22Rv1 (cell line): ENCODE measurements at regions not wholly inside any gene's neighbourhood (a gene's known extent, or its start where the extent isn't known, plus 50 kb on each side); places are given as distances from the start of the nearest gene placed in this dataset.

ENCODE experiments used
- H3K27ac ChIP-seq: fragments of 450-650 bp; 2 replicates; pipeline ENCODE4 v1.5.1; 2017
- ZFX ChIP-seq: fragments of 450-650 bp; IDR thresholded peaks from 2 replicates; pipeline ENCODE4 v1.6.1; 2017; ENCODE audit warnings: antibody characterized with exemption, borderline replicate concordance
- TF ChIP-seq, protein P1 (sequence below): fragments of 450-650 bp; IDR thresholded peaks from 2 replicates; pipeline ENCODE4 v1.5.1; 2017; ENCODE audit warnings: mild to moderate bottlenecking

DNA sequence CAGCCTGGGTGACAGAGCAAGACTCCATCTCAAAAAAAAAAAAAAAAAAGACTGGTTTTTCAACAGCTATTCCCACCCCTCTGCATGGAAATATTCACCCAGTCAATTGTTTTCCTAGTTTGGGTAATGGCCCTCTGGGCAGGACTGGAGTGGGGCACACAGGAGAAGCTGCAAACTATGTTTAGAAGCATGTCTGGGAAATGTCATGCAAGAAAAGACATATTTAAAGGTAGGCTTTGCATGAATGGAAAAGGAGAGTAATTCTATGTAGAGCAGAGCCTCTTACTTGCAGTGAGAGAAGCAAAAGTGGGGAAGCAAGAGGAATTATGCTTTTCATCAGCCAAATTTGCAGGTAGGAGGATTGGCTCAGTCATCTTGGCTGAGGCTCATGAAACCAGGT is 276.5 kb upstream of the PLEKHG7 start:
- TF ChIP-seq ZFX = no peak
- TF ChIP-seq, protein P1, sequence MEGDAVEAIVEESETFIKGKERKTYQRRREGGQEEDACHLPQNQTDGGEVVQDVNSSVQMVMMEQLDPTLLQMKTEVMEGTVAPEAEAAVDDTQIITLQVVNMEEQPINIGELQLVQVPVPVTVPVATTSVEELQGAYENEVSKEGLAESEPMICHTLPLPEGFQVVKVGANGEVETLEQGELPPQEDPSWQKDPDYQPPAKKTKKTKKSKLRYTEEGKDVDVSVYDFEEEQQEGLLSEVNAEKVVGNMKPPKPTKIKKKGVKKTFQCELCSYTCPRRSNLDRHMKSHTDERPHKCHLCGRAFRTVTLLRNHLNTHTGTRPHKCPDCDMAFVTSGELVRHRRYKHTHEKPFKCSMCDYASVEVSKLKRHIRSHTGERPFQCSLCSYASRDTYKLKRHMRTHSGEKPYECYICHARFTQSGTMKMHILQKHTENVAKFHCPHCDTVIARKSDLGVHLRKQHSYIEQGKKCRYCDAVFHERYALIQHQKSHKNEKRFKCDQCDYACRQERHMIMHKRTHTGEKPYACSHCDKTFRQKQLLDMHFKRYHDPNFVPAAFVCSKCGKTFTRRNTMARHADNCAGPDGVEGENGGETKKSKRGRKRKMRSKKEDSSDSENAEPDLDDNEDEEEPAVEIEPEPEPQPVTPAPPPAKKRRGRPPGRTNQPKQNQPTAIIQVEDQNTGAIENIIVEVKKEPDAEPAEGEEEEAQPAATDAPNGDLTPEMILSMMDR = no peak
- no peak overlapping the region for H3K27ac ChIP-seq

DNA sequence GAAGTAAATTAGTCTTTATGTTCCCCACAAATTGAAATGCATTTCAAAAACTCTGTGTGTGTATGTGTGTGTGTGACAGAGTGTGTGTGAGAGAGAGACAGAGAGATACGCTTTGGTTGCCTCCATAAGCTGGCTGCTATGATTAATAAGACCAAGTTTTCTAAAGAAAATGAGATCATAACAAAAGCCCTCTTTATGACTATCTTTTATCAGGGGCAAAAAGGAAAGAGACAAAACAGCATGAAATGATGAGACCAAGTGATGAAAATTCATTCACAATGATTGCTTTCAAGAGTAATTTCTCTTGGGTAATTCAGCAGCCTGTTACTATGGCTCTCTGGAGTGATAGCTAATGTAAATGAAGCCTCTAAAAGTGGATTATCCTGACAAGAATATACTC is 277.6 kb upstream of the PLEKHG7 start:
- TF ChIP-seq, protein P1 = no peak
- no peak for TF ChIP-seq ZFX
- H3K27ac ChIP-seq = no peak overlapping the region

DNA sequence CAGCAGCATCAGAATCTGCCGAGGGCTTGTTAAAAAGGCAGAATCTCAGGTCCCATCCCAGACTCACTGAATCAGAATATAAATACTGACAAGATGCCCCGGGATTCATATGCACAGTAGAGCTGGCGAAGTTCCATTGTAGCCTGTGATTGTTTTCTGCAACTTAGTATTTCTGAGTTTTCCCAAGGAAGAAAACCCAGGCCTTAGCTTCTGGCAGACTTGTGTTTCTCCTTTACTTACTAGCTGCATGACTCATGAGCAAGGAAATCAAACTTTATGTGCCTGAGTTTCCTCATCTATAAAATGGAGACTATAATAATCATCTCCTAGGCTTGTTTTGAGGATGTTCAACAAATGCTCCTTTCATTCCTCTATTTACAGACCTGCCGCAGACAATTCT is 278.5 kb upstream of the PLEKHG7 start:
- H3K27ac ChIP-seq = no peak overlapping the region
- TF ChIP-seq, protein P1 = no peak
- TF ChIP-seq ZFX = no peak

DNA sequence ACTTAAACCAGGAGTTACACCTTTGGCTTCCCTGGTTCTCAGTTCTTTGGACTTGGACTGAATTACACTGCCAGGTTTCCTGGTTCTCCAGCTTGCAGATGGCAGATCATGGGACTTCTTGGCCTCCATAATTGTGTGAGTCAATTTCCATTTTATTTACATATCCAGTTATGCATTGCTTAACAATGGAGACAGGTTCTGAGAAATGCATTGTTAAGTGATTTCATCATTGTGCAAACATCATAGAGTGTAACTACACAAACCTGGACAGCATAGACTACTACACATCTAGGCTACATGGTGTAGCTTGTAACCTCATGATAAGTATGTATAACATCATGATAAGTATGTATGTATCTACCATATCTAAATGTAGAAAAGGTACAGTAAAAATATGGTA is 276.1 kb upstream of the BTG1 start:
- no peak overlapping the region for H3K27ac ChIP-seq
- TF ChIP-seq ZFX = no peak
- TF ChIP-seq, protein P1 = no peak

DNA sequence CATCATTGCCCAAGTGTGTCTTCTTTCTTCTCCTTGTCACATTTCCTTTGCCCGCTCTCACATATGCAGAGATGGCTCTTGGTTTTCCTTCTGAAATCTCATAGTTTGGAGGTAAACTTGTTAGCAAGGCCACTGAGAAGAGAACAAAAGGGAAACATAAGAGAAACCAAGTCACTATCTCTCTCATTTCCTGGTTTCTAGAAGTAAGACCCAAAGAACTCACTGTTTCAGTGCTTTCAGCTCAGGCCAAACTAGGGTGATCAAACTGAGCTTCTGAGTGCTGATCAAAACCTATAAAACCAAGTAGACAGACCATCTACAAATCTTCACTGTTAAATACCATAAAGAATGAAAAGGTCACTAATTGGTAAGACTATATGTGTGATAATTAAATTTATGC is 275.4 kb upstream of the BTG1 start:
- H3K27ac ChIP-seq = no peak overlapping the region
- TF ChIP-seq ZFX = no peak
- TF ChIP-seq, protein P1 = no peak

DNA sequence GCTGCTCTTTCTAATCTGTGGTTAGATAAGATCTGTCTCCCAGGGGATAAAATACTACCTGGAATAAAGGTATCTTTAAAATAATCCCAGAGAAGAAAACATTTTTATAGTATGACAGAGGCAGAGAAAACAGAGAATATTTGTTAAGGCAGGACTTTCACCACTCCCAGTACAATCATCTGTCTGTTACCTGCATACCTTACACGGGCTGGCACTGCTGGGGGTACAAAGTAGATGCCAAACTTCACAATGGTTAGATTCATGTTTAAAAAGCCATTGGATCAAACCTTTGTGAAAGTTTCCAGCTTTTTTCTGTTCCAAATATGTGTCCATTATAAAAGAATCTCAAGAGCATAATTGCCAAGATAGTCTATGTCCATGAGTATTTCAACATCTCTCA is 273.6 kb upstream of the BTG1 start:
- H3K27ac ChIP-seq = no peak overlapping the region
- TF ChIP-seq ZFX = no peak
- TF ChIP-seq, protein P1 = no peak

DNA sequence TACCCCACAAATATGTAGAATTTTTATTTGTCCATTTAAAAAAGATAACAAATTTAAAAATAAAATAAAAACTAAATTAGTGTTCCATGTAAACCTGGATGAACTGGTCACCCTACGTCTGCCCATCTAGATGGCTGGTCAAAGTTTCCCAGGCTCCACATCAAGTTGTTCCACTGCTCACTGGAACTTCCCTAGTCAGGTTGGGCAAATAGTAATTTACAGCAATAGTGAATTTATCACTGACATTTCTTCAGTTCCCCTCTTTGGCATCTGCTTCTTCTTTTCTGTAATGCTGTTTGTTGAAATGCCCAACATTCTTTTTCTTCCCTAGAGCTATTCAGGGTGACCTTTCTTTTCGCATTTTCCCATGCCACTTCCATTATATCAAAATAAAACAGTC is 272.7 kb upstream of the BTG1 start:
- H3K27ac ChIP-seq = no peak overlapping the region
- TF ChIP-seq, protein P1 = no peak
- no peak for TF ChIP-seq ZFX
